ENCODE measurements at regions not wholly inside any gene's neighbourhood (a gene's known extent, or its start where the extent isn't known, plus 50 kb on each side); places are given as distances from the start of the nearest gene placed in this dataset.

DNA sequence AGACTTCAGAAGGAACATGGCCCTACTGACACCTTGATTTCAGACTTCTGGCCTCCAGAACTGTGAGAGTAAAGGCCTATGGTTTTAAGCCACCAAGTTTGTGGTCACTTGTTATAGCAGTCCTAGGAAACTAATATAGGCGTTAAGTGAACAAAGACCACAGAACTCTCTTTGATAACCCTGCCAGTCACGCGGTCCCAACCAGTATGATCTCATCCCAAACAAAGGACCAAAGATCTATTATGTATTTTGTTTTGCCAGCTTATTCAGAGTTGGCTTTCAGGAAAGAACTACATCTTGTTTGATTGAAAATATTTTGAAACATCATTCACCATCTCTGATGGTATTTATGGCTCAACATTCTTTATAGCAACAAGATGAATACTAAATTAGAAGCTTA, 294.4 kb upstream of the SLCO3A1 start:
- H3K36me3 ChIP-seq (ENCODE audit: control insufficient read depth in 2 of 2, extremely low read depth in 1 of 2, insufficient read depth in 2 of 2, low read length in 2 of 2) = no peaks in the 10 kb centered on the region
- peaks cover 19% of the 10 kb centered on the region for H3K4me1 ChIP-seq (ENCODE audit: control insufficient read depth, extremely low read depth, insufficient read depth, low read length)
- dilution Hi-C loops (cut with MboI; ENCODE audit: extremely low pct_ligation_motif_present, low sequenced_read_pairs) = no loop called here
- H3K27me3 ChIP-seq (ENCODE audit: control insufficient read depth, extremely low read depth, insufficient read depth, low read length) = no peaks in the 10 kb centered on the region
- H3K4me2 ChIP-seq (ENCODE audit: control insufficient read depth, extremely low read depth, insufficient read depth, low read depth, low read length) = no peak overlapping the region
- FAIRE-seq (no peak), DNase-seq (ENCODE audit: low read depth, low spot score) (no peak)
- no peaks in the 10 kb centered on the region for H3K9me1 ChIP-seq (ENCODE audit: control insufficient read depth, extremely low read depth, insufficient read depth, low read length)
- H4K20me1 ChIP-seq (ENCODE audit: control insufficient read depth, extremely low read depth, insufficient read depth, low read length) = no peaks in the 10 kb centered on the region
- H3K9me3 ChIP-seq (ENCODE audit: control insufficient read depth, low read depth, low read length) = no peaks in the 10 kb centered on the region
- H3K4me3 ChIP-seq (ENCODE audit: control insufficient read depth in 2 of 3, extremely low read depth in 1 of 3, insufficient read depth in 2 of 3, low read depth in 1 of 3, low read length in 3 of 3) = no peak overlapping the region
- TF ChIP-seq, protein P1, sequence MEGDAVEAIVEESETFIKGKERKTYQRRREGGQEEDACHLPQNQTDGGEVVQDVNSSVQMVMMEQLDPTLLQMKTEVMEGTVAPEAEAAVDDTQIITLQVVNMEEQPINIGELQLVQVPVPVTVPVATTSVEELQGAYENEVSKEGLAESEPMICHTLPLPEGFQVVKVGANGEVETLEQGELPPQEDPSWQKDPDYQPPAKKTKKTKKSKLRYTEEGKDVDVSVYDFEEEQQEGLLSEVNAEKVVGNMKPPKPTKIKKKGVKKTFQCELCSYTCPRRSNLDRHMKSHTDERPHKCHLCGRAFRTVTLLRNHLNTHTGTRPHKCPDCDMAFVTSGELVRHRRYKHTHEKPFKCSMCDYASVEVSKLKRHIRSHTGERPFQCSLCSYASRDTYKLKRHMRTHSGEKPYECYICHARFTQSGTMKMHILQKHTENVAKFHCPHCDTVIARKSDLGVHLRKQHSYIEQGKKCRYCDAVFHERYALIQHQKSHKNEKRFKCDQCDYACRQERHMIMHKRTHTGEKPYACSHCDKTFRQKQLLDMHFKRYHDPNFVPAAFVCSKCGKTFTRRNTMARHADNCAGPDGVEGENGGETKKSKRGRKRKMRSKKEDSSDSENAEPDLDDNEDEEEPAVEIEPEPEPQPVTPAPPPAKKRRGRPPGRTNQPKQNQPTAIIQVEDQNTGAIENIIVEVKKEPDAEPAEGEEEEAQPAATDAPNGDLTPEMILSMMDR (optimal IDR thresholded peaks at IDR 0.05 in 1 of 3, IDR thresholded peaks at IDR 0.05 in 1 of 3, conservative IDR thresholded peaks at IDR 0.05 in 1 of 3; ENCODE audit: extremely low read depth in 1 of 3, insufficient read depth in 2 of 3, low read length in 3 of 3) = no peak
- no peak for TF ChIP-seq EZH2 (IDR thresholded peaks at IDR 0.05; ENCODE audit: low read length)
- no peak overlapping the region for H3K27ac ChIP-seq (ENCODE audit: control insufficient read depth, insufficient read depth, low read length)
- H3K79me2 ChIP-seq (ENCODE audit: control insufficient read depth, insufficient read depth, low read length) = no peaks in the 10 kb centered on the region
- no peak overlapping the region for H2AFZ ChIP-seq (ENCODE audit: control insufficient read depth, low read length)
- no peak overlapping the region for H3K9ac ChIP-seq (ENCODE audit: control insufficient read depth, extremely low read depth, insufficient read depth, low read length)

DNA sequence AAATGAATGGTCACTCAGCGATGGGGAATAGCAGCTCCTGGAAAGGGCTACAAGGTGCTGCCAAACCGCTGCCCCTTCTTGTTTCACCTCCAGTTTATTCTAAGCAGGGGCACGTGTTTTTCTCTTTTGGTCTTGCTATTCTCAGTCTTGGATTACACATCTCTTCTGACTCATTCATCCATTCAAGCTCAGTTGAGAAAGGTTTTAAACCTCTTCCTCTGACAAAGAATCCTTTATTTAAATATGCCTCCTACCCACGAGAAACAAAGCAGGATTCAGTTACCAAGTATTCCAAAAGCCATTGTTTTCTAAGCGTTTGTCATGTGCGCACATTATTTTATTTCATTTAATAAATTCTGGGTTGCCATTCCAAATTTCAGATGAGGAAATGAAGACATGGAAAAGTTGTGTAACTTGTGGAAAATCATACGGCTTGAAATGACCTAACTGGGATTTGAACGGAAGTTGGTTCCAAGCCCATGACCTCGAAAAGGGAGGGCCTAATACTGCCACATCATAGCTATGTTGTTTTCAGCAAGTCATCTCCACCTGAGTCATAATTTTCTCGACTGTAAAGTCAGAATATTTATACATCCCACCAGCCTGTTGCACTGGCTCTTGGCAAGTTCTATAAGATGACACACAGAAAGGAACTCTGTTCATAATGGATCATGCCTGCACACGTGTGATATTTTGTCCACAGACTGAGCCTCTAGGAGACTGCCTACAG, 292.0 kb upstream of the SLCO3A1 start:
- Histone ChIP-seq H3K27ac (ENCODE audit: control insufficient read depth, insufficient read depth, low read length) (peak overlapping the region; percentile 95), H3K9me1 (ENCODE audit: control insufficient read depth, extremely low read depth, insufficient read depth, low read length) (no peaks in the 10 kb centered on the region), H3K9ac (ENCODE audit: control insufficient read depth, extremely low read depth, insufficient read depth, low read length) (peak overlapping the region; percentile 75), H3K36me3 (ENCODE audit: control insufficient read depth in 2 of 2, extremely low read depth in 1 of 2, insufficient read depth in 2 of 2, low read length in 2 of 2) (no peaks in the 10 kb centered on the region), H3K9me3 (ENCODE audit: control insufficient read depth, low read depth, low read length) (no peaks in the 10 kb centered on the region), H3K4me3 (ENCODE audit: control insufficient read depth in 2 of 3, extremely low read depth in 1 of 3, insufficient read depth in 2 of 3, low read depth in 1 of 3, low read length in 3 of 3) (peak overlapping the region in 1 of 3 experiments; percentile 42), H3K4me1 (ENCODE audit: control insufficient read depth, extremely low read depth, insufficient read depth, low read length) (peaks cover 19% of the 10 kb centered on the region), H4K20me1 (ENCODE audit: control insufficient read depth, extremely low read depth, insufficient read depth, low read length) (no peaks in the 10 kb centered on the region), H3K4me2 (ENCODE audit: control insufficient read depth, extremely low read depth, insufficient read depth, low read depth, low read length) (peak overlapping the region; percentile 73), H3K79me2 (ENCODE audit: control insufficient read depth, insufficient read depth, low read length) (no peaks in the 10 kb centered on the region), H3K27me3 (ENCODE audit: control insufficient read depth, extremely low read depth, insufficient read depth, low read length) (no peaks in the 10 kb centered on the region), H2AFZ (ENCODE audit: control insufficient read depth, low read length) (peak overlapping the region; percentile 60)
- TF ChIP-seq, protein P1 (optimal IDR thresholded peaks at IDR 0.05 in 1 of 3, IDR thresholded peaks at IDR 0.05 in 1 of 3, conservative IDR thresholded peaks at IDR 0.05 in 1 of 3; ENCODE audit: extremely low read depth in 1 of 3, insufficient read depth in 2 of 3, low read length in 3 of 3) = no peak
- no peak for TF ChIP-seq EZH2 (IDR thresholded peaks at IDR 0.05; ENCODE audit: low read length)
- dilution Hi-C loops (cut with MboI; ENCODE audit: extremely low pct_ligation_motif_present, low sequenced_read_pairs) = no loop called here
- FAIRE-seq (peak; percentile 98), DNase-seq (ENCODE audit: low read depth, low spot score) (peak; percentile 95)

Data from keratinocyte (primary cell).